ENCODE measurements at regions not wholly inside any gene's neighbourhood (a gene's known extent, or its start where the extent isn't known, plus 50 kb on each side); places are given as distances from the start of the nearest gene placed in this dataset.
"Not testable (repeated sequence)": the region's sequence is repeated elsewhere in the genome, so short reads cannot be mapped to it uniquely, and the experiment has no call there.

DNA sequence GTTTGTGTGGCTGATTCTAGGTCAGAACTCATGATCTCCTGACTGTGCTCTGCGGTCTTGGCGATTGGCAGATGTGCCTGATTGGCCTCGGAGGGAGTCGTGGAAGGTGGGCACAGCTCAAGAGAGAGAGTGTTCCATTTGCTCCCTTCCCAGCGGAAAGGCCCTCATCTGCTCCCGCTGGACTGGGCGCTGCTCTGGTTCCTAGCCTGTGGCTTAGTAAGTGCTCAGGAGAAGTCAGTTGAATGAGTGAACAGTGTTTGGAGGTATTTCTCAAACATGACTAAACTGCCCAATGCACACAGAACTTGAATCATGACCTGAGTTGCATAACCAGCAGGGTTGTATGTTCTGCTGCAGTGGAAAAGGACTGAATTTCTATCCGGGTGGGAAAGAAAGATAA lies 120.2 kb upstream of the PITX1 start:
- no peak for DNase-seq

DNA sequence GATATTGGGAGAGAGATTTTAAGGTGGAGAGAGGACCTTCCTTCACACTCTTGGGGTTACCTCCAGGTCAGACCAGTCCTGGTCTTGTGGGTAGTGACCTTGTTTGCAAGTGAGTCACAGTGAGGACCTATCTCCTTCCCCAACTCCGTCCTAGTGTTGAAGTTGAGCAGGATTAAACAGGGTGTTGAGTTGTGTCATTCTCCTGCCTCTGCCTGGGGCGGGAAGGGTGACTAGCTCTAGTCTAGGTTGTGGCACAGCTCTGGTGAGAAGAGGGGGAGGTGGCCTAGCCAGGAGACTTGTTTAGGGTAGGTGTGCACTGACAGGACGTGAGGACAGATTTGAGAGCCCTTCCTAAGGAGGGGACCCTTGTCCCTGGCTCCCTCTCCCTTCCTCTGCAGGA lies 119.6 kb upstream of the PITX1 start:
- no peak for DNase-seq

- DNase-seq, result no peak
Measured at GRCh38 chr5:135153259-135153658, 119.2 kb upstream of the PITX1 start.

- DNase-seq, result not testable (repeated sequence)
Measured at GRCh38 chr5:135151660-135152059, 117.6 kb upstream of the PITX1 start.

- no peak for DNase-seq
Measured at GRCh38 chr5:135151256-135151655, 117.2 kb upstream of the PITX1 start.

DNA sequence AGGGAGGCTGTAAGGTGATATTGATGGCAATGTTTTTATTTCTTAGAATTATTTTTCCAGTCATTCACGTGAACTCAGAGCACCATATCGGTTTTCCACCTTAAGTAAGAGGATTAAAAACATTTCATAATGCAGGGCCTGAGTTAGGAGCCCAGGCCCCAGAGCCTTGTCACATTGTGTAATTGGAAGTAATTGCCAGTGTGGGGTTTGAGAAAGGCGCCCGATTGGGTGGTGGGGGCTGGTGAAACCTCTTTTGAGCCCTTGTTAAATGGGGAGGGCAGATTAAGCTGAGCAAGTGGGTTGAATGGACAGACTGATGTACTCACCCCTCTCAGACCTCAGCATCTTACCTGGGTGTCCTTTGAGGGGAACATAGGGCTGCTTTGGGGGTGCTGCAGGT lies 116.7 kb upstream of the PITX1 start:
- DNase-seq, result no peak

DNA sequence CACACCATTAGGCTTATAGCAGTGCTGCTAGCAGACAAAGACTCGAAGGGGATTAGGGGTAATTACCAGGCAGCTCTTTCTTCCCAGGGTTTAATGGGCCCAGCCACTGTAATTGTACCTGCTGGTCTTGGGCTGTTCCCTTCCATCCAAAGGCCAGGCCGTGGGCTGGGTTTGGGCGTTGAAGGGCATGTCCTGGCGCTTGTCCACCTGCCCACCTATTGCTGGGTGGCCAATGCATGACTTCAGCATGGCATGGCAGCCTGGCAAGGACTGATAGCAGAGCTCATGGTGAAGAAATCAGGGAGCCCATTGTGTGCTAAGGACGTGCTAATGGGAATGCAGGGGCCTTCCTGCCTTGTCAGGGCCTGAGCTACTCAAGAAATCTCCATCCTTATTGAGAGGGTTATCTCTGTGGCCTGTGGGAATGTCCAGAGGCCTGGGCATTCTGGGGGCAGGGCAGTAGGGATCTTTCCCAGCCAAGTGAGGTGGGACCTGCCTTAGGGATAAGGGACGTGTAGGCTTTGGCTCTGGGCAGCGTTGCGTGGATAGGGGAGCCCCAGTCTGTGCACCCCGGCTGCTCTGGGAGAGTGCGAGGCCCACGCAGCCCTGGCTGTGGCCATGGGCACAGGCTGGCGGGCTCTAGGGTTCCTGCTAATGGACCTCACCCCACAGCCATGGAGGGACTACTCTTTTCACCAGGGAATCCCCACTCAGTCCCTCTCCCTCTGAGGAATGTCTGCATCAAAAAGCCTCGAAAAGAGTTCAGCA lies 116.1 kb upstream of the PITX1 start:
- DNase-seq, result no peak

- DNase-seq, result no peak
Measured at GRCh38 chr5:135149229-135149955, 115.4 kb upstream of the PITX1 start.

DNA sequence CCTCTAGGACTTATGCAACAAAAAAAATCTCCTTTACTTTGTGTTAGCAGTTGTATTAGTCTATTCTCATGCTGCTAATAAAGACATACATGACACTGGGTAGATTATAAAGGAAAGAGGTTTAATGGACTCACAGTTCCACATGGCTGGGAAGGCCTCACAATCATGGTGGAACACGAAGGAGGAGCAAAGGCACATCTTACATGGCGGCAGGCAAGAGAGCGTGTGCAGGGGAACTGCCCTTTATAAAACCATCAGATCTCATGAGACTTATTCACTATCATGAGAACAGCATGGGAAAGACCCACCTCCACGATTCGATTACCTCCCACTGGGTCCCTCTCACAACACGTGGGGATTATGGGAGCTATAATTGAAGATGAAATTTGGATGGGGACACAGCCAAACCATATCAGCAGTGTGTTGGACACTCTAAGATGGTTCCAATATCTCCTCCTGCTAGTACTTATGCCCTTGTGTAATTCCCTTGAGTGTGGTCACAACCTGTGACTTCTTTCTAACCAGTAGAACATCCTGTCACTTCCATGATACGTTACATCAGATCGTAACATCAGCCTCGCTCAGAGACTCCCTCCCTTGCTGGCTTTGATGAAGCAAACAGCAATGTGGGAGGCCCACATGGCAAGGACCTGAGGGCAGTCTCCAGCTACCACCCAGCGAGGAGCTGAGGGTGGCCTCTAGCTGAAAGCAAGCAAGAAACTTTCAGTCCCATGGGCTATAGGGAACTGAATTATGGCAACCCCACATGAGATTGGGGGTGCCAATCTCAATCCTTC lies 113.5 kb upstream of the PITX1 start:
- no peak for DNase-seq

DNA sequence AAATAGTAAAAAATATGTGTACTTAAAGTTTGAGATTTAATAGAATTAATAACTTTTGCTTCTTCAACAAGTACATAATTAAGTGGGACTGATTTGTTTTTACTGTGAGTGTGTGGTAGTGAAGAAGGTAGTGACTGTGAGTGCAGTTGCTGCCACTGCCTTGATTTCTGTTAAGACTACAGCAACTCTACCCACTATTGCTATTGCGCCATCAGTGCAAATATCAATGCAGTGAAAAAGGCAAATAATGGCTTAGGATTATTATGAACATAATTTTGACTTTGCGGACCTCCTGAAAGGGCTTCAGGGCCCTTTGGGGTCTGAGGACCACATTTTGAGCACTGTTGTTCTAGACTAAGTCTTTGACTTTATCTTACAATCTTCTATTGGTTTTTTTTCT lies 112.0 kb upstream of the PITX1 start:
- no peak for DNase-seq

GRCh38 chr5:135143682-135144081 lies 109.7 kb upstream of the PITX1 start:
- DNase-seq, result not testable (repeated sequence)

DNA sequence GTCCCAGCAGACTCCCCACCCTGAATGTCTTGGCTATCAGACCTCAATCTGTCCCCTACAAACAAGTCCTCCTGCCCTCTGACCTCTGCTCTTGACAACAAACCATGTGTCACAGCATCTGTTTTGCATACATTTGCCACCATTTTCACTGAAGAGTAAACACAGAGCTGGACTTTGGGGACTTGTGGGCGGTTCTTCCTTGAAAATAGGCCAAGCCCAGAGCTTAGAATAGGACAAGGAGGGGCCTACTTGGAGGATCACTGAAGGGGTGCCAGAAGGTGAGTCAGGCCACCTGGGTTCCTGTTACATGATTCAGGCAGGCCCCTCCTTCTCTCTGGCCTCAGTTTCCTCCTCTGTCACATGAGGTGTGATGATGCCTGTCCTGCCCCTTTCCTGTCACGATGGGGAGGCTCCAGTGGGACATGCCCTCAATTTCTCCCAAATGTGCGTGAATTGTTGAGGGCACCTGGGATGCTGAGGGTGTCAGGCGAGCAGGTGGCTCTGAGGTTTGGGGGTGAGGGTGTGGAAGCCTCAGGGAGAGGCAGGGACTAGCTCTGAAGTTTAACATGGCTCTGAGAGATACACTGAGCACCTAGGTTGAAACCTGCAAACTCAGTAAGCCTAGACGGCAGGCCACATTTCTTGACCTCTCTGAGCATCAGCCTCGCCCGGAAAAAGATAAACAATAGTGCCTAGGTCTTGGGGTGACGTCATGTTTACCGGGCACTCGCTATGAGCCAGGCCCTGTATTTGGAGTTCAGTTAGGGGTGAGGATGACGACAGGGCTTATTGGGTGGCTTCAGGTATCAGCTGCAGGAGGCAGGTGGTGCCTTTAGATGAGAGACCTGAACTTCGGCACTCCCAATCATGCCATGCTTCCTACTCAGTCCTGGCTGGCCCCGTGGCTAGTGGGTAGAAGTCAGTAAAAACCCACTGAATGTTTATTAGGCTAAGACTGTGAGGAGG lies 107.6 kb upstream of the PITX1 start:
- no peak for DNase-seq

DNA sequence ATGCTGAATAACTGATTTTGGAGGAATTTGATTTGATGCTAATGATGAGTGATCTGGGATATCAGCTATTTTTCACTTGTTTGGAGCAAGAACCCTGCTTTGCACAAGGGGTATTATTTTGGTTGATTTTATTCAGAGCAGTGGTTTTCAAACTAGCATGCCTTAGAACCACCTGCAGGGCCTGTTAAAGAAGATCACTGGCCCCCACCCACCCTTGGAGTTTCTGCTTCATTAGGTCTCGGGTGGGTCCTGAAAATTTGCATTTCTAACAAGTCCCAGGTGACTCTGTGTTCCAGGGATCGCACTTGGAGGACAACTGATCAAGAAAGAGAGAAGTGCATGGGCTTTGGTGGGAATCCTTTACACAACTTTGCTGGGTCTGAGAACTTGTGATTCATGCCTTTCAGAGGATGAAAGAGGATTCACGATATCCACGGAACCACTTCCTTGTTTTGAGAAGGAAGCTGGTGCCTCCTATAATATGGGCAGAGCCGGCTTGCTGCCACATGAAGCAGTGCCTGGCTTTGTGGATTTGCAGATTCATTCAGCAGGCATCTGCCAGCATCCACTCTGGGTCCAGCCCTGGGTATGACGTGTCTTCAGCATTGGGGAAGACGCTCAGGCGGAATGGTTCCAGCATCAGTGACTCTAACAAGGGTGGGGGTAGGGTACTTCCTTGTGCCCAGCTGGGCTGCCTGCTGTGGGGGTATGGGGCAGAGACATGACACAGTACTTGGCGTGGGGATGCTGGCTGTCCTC lies 106.6 kb upstream of the PITX1 start:
- DNase-seq, result no peak

DNA sequence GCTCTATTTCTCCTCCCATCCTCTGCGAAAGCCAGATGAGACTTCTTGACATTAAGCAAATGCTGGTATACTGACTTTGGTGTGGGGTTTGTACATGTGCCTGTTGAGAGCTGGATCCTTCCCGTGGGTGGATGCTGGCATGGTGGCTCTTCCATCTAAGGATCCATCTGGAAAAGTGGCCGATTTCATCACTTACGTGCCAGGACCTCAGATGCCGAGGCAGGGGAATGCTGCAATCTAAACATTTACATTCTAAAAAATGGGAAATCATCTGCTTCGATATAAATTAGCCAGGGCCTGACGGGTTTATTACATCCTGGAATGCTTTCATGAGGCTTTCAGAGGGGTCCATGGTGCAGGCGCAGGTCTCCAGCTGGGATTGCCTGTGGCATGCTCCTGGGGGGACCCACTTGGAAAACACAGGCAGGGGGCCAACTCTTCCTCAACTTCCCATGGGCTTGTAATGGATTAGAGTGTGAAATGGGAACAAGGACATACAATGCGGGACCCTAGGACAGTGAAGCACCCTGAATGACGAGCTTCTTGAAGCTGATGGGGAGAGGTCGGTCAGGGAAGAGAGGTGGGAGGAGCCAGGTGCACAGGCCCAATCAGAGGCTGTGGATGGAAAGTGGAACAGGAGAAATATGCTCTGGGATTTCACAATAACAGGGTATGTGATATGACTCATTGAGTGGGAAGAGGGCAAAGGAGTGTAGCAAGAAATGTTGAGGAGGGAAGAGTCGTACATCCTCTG lies 105.5 kb upstream of the PITX1 start:
- DNase-seq, result no peak

GRCh38 chr5:135138116-135138850 lies 104.3 kb upstream of the PITX1 start:
- DNase-seq, result no peak

DNA sequence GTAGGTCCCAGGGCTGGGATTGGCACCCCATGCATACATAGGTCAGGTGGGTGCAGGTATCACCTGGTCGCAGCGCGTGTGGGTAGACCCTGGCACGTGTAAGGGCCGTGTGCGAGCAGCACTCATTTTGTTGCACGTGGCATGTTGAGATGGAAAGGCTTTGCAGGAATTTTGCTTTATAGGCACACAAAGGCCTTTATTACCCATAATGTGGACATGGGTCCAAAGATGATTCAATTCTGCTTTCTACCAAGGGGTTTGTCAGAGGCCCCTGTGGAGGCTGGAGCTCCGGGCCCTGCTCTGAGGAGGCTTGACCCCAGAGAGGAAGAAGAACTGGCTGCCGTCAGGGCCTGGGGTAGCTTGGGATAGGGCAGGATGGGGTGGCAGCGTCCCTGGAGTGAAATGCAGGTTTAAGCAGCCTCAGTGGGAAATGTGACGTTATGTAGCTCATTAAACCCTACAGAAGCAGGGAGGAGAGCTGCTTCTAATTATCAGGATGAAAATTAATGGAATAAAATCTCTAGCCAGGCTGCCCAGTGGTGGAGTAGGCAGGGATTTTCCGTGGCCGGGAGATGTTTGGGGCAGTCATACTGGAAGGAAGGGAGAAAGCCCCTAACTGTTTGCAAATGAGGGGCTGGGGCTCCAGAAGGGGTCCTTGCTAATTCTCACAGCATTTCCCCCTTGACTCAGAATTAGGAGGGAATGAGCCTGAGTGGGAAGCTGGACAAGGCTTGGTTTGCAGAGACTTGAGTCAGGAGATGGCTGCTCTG lies 103.3 kb upstream of the PITX1 start:
- no peak for DNase-seq

- no peak for DNase-seq
Measured at GRCh38 chr5:135136546-135136945, 102.5 kb upstream of the PITX1 start.

- peak; percentile 67 for DNase-seq
Measured at GRCh38 chr5:135135530-135136226, 101.7 kb upstream of the PITX1 start.

All from NCI-H1092 (cell line).